ENCODE measurements at regions not wholly inside any gene's neighbourhood (a gene's known extent, or its start where the extent isn't known, plus 50 kb on each side); places are given as distances from the start of the nearest gene placed in this dataset.

GRCh38 chr4:19774690-19775256 is 476.9 kb upstream of the SLIT2 start:
- TF ChIP-seq CTCF (conservative IDR thresholded peaks at IDR 0.05; ENCODE audit: low read length) (no peak), EZH2phosphoT487 (IDR thresholded peaks at IDR 0.05; ENCODE audit: borderline replicate concordance) (no peak)

Data from Loucy (cell line).